Pancreas (tissue), 10 donors: ENCODE measurements at regions not wholly inside any gene's neighbourhood (a gene's known extent, or its start where the extent isn't known, plus 50 kb on each side); places are given as distances from the start of the nearest gene placed in this dataset.
A peak's percentile ranks its signal among the peaks of the same experiment; 100 is the strongest.

Experiments
- ATAC-seq, 4 donors: fragments of 200-7000 bp; cut with Tn5 transposase; one replicate each; pipeline versions ENCODE4 v1.8.0 to v1.9.1; 2020; ENCODE audit warnings: mild to moderate bottlenecking in 4 of 4, moderate library complexity in 4 of 4
- DNase-seq, 6 donors: peaks; one replicate each; pipeline ENCODE4 v3.0.0-alpha.2; 2020
- FAIRE-seq: peaks from 2 replicates; lab custom pipeline; 2012; peaks lifted over from hg19 to GRCh38; lab: Jason Lieb, UNC
- H3K27ac ChIP-seq, 4 donors: fragments of 200-600 bp; sonication (generic); 1 replicate in 3 of 4; 2 replicates in 1 of 4; pipeline versions ENCODE4 v1.5.0 to v1.8.0; 2020
- H3K27me3 ChIP-seq, 4 donors: fragments of 200-600 bp; one replicate each; pipeline ENCODE4 v1.8.0; 2021
- H3K36me3 ChIP-seq, 3 donors: fragments of 200-600 bp; sonication (generic) in 1 of 3; one replicate each; pipeline versions ENCODE4 v1.5.0 to v1.8.0; 2020 to 2021
- H3K4me1 ChIP-seq, 3 donors: fragments of 200-600 bp; one replicate each; pipeline ENCODE4 v1.8.0; 2021
- H3K4me3 ChIP-seq, 4 donors: fragments of 200-600 bp; sonication (generic) in 2 of 4; one replicate each; pipeline versions ENCODE4 v1.5.0 to v1.8.0; 2020 to 2021
- H3K9me3 ChIP-seq, 4 donors: fragments of 200-600 bp; one replicate each; pipeline ENCODE4 v1.8.0; 2021
- WGBS, 2 donors: extraction: QIAGEN DNeasy Blood & Tissue Kit; methylation state at CpG; one replicate each; pipeline ENCODE4 v1.1.7; 2013; 5-methylcytosine and 5-hydroxymethylcytosine counted together
- intact Hi-C, 3 donors: fragments of 100-400 bp; cut with DNase I; formaldehyde crosslinking; loops; one replicate each; pipeline versions ENCODE4 v1.11.1 to v1.14.2; 2022
- TF ChIP-seq, protein P1 (sequence below), 4 donors: fragments of 200-600 bp; sonication (generic) in 3 of 4; IDR thresholded peaks; one replicate each; pipeline versions ENCODE4 v1.5.0 to v1.8.0; 2021; ENCODE audit warnings: antibody characterized with exemption in 4 of 4
- donor health status: healthy with polysubstance abuse.
- donor health status: DM: no; HTN: no; CAD: no; lungs with moderate emphysema.
- donor health status: DM: no; HTN: no; CAD: no.
- donor health status: control.
- donor health status: control.
- donor health status: Bipolar disorder and iron deficiency.
- donor health status: DM: yes; HTN: yes; CAD: no.
- donor health status: DM: no; HTN: no; CAD: no.
- donor health status: DM: no; HTN: no; CAD: no.
- donor health status: DM: yes; HTN: yes; CAD: no.

- Histone ChIP-seq H3K9me3 (no peaks in the 10 kb centered on the region), H3K4me1 (no peaks in the 10 kb centered on the region), H3K27ac (no peak overlapping the region), H3K36me3 (no peaks in the 10 kb centered on the region), H3K4me3 (no peak overlapping the region), H3K27me3 (no peaks in the 10 kb centered on the region)
- 71 to 81% methylated on average over 6 of the region's 6 CpGs for WGBS, 2 donors
- TF ChIP-seq, protein P1, sequence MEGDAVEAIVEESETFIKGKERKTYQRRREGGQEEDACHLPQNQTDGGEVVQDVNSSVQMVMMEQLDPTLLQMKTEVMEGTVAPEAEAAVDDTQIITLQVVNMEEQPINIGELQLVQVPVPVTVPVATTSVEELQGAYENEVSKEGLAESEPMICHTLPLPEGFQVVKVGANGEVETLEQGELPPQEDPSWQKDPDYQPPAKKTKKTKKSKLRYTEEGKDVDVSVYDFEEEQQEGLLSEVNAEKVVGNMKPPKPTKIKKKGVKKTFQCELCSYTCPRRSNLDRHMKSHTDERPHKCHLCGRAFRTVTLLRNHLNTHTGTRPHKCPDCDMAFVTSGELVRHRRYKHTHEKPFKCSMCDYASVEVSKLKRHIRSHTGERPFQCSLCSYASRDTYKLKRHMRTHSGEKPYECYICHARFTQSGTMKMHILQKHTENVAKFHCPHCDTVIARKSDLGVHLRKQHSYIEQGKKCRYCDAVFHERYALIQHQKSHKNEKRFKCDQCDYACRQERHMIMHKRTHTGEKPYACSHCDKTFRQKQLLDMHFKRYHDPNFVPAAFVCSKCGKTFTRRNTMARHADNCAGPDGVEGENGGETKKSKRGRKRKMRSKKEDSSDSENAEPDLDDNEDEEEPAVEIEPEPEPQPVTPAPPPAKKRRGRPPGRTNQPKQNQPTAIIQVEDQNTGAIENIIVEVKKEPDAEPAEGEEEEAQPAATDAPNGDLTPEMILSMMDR (IDR thresholded peaks at IDR 0.05), result no peak
- ATAC-seq (no peak), FAIRE-seq (no peak), DNase-seq (no peak)
- intact Hi-C loops, result no loop called here
These were observed 242.5 kb downstream of the DIRAS2 start for GRCh38 chr9:90400091-90400490.

DNA sequence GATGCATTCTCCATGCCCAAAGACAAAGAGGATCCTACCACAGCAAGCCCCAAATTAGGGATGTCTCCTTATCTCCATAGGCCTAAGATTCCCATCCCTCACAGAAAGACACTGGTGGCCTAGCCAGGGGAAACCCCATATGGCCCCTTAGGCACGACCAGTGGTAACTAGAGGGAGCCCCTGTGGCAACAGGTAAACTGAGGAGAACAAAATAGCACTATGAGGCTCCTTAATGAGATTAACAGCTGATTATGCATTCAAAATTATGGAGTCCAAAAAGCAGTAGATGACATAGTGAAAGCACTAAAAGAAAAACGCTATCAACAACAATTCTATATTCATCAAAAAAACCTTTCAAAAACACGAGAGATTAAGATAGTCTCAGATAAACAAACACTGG is 234.0 kb downstream of the DIRAS2 start:
- ATAC-seq (no peak), FAIRE-seq (no peak), DNase-seq (no peak)
- H3K27ac ChIP-seq, result no peak overlapping the region
- H3K4me3 ChIP-seq, result no peak overlapping the region
- 68% methylated on average over 3 of the region's 3 CpGs for WGBS, 2 donors
- TF ChIP-seq, protein P1 (IDR thresholded peaks at IDR 0.05), result no peak
- peaks cover 0 to 2% (median 0%) of the 10 kb centered on the region in 4 donors for H3K9me3 ChIP-seq
- no peaks in the 10 kb centered on the region for H3K36me3 ChIP-seq
- H3K27me3 ChIP-seq, result no peaks in the 10 kb centered on the region
- no peaks in the 10 kb centered on the region for H3K4me1 ChIP-seq
- intact Hi-C loops, result no loop called here

- FAIRE-seq (no peak), ATAC-seq (no peak), DNase-seq (no peak)
- no peak overlapping the region for H3K4me3 ChIP-seq
- H3K27ac ChIP-seq, result no peak overlapping the region
- intact Hi-C loops, result no loop called here
- no peaks in the 10 kb centered on the region for H3K4me1 ChIP-seq
- H3K36me3 ChIP-seq, result no peaks in the 10 kb centered on the region
- TF ChIP-seq, protein P1 (IDR thresholded peaks at IDR 0.05), result no peak
- H3K27me3 ChIP-seq, result no peaks in the 10 kb centered on the region
- H3K9me3 ChIP-seq, result no peaks in the 10 kb centered on the region
- WGBS, 2 donors, result 77 to 84% methylated on average over 4 of the region's 4 CpGs
These were observed 223.3 kb downstream of the DIRAS2 start for GRCh38 chr9:90419221-90419851.

DNA sequence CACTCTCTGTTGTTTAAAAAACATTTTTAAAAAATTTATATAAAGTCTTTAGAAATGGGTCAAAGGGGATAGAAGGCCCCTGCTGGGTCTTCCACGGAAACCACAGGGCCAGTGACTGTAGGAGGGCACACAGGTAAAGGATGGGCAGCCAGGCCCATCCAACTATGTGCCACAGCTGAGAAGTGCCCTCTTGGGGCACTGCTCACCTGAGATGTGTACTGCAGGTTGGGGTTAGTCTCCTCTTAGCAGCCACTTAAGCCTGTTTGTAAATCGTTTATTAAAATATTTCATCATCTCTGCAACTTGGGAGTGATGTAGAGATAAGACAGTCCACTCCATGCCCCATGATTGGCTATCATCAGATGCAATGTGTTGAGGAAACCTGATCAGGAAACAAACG is 222.4 kb downstream of the DIRAS2 start:
- no peaks in the 10 kb centered on the region for H3K36me3 ChIP-seq
- no peaks in the 10 kb centered on the region for H3K4me1 ChIP-seq
- no peaks in the 10 kb centered on the region for H3K27me3 ChIP-seq
- DNase-seq (no peak), FAIRE-seq (no peak), ATAC-seq (no peak)
- no peak overlapping the region for H3K4me3 ChIP-seq
- TF ChIP-seq, protein P1 (IDR thresholded peaks at IDR 0.05), result no peak
- H3K27ac ChIP-seq, result no peak overlapping the region
- 54 to 64% methylated on average over 3 of the region's 3 CpGs for WGBS, 2 donors
- no peaks in the 10 kb centered on the region for H3K9me3 ChIP-seq
- intact Hi-C loops, result no loop called here

GRCh38 chr9:90420768-90421513 is 221.7 kb downstream of the DIRAS2 start:
- 46 to 51% methylated on average over 9 of the region's 9 CpGs for WGBS, 2 donors
- no peaks in the 10 kb centered on the region for H3K9me3 ChIP-seq
- no peaks in the 10 kb centered on the region for H3K4me1 ChIP-seq
- no peak for DNase-seq
- TF ChIP-seq, protein P1 (IDR thresholded peaks at IDR 0.05), result no peak
- no peak overlapping the region for H3K27ac ChIP-seq
- ATAC-seq, result peak in 2 of 4 donors; percentile 30 to 57
- H3K27me3 ChIP-seq, result no peaks in the 10 kb centered on the region
- FAIRE-seq, result no peak
- H3K4me3 ChIP-seq, result no peak overlapping the region
- intact Hi-C loops, result no loop called here
- no peaks in the 10 kb centered on the region for H3K36me3 ChIP-seq
